GM12878 (cell line): ENCODE measurements at regions not wholly inside any gene's neighbourhood (a gene's known extent, or its start where the extent isn't known, plus 50 kb on each side); places are given as distances from the start of the nearest gene placed in this dataset.

Experiments used
- ATAC-seq: fragments of 200-7000 bp; cut with Tn5 transposase; 3 replicates; pipeline ENCODE4 v1.9.1; 2020; ENCODE audit warnings: mild to moderate bottlenecking, moderate library complexity
- BruUV-seq: library from RNA; stranded (reverse); fragments of 400-500 nt; replicated peaks from 2 replicates; lab custom pipeline; 2021; lab: Mats Ljungman, UMichigan
- CTCF ChIA-PET: fragments of 300-600 bp; sonication (Branson Sonifier 250); formaldehyde crosslinking; extraction: SDS; loops from one replicate; lab custom pipeline; 2021; ENCODE audit warnings: inconsistent platforms; lab: Yijun Ruan, JAX
- POLR2A ChIA-PET: fragments of 350-600 bp; formaldehyde crosslinking; extraction: SDS; loops from one replicate; lab custom pipeline; 2021; ENCODE audit warnings: inconsistent platforms; lab: Charles Lee
- RAD21 ChIA-PET: fragments of 300-600 bp; sonication (Branson Sonifier 250); formaldehyde crosslinking; loops from one replicate; lab custom pipeline; 2023; ENCODE audit warnings: antibody characterized with exemption; ENCODE audit not compliant: unreplicated experiment; lab: Charles Lee
- SMC1A ChIA-PET: fragments of 300-600 bp; sonication (Branson Sonifier 250); formaldehyde crosslinking; loops from one replicate; lab custom pipeline; 2023; ENCODE audit not compliant: unreplicated experiment, uncharacterized antibody; lab: Charles Lee
- DNase-seq: peaks from one replicate; pipeline ENCODE4 v3.0.0-alpha.2; 2011; ENCODE audit warnings: low read depth, low spot score
- FAIRE-seq: peaks from 3 replicates; lab custom pipeline; 2011; peaks lifted over from hg19 to GRCh38; lab: Jason Lieb, UNC
- H2AFZ ChIP-seq: 2 replicates; pipeline ENCODE4 v1.6.0; 2011; ENCODE audit warnings: low read depth, low read length, control low read depth; ENCODE audit not compliant: control insufficient read depth
- H3K27ac ChIP-seq: 2 replicates; pipeline ENCODE4 v1.5.1; 2011; ENCODE audit warnings: control low read depth; ENCODE audit not compliant: control insufficient read depth, insufficient read depth
- H3K27me3 ChIP-seq, 2 experiments: replicated peaks in 1 of 2; 2 replicates each; pipeline versions ENCODE4 v1.6.0 to v1.6.1; 2011; ENCODE audit warnings: low read length in 1 of 2; ENCODE audit not compliant: control insufficient read depth in 2 of 2, insufficient read depth in 2 of 2
- H3K36me3 ChIP-seq, 2 experiments: 2 replicates each; pipeline ENCODE4 v1.5.1; 2011; ENCODE audit warnings: low read length in 1 of 2; ENCODE audit not compliant: control insufficient read depth in 2 of 2, insufficient read depth in 2 of 2
- H3K4me1 ChIP-seq: 2 replicates; pipeline ENCODE4 v1.6.1; 2011; ENCODE audit warnings: mild to moderate bottlenecking, low read length, moderate library complexity, mixed read lengths; ENCODE audit not compliant: control insufficient read depth, insufficient read depth
- H3K4me2 ChIP-seq: 2 replicates; pipeline ENCODE4 v1.6.0; 2011; ENCODE audit warnings: control low read depth; ENCODE audit not compliant: control insufficient read depth, insufficient read depth
- H3K4me3 ChIP-seq: fragments of 200-600 bp; sonication (generic); 2 replicates; pipeline ENCODE4 v1.5.1; 2016
- H3K79me2 ChIP-seq: 2 replicates; pipeline ENCODE4 v1.6.0; 2011; ENCODE audit warnings: low read length; ENCODE audit not compliant: control insufficient read depth, insufficient read depth
- H3K9ac ChIP-seq: 2 replicates; pipeline ENCODE4 v1.8.0; 2011; ENCODE audit warnings: low read length, control low read depth, mixed read lengths; ENCODE audit not compliant: control insufficient read depth, insufficient read depth
- H3K9me3 ChIP-seq: replicated peaks from 3 replicates; pipeline ENCODE4 v1.5.1; 2011; ENCODE audit warnings: mild to moderate bottlenecking, low read length; ENCODE audit not compliant: control insufficient read depth, insufficient read depth
- H4K20me1 ChIP-seq: 2 replicates; pipeline ENCODE4 v1.6.0; 2011; ENCODE audit not compliant: control insufficient read depth, insufficient read depth
- CBFB ChIP-seq: IDR thresholded peaks from 2 replicates; pipeline ENCODE4 v1.6.1; 2016; ENCODE audit warnings: antibody characterized with exemption, low read depth
- CREM ChIP-seq: IDR thresholded peaks from 2 replicates; pipeline ENCODE4 v1.6.1; 2014; ENCODE audit warnings: antibody characterized with exemption, low read depth
- HDAC6 ChIP-seq: fragments of 200-600 bp; sonication (generic); IDR thresholded peaks from one replicate; pipeline ENCODE4 v1.8.0; 2017; ENCODE audit warnings: antibody characterized with exemption; ENCODE audit not compliant: unreplicated experiment
- MYC ChIP-seq: IDR thresholded peaks from 2 replicates; pipeline ENCODE4 v1.6.1; 2011; ENCODE audit warnings: mild to moderate bottlenecking, low read length, moderate library complexity, inconsistent platforms; ENCODE audit not compliant: insufficient read depth, insufficient replicate concordance, insufficient read length, severe bottlenecking
- NBN ChIP-seq: fragments of 450-650 bp; IDR thresholded peaks from 2 replicates; pipeline ENCODE4 v1.6.1; 2016
- SUPT20H ChIP-seq: IDR thresholded peaks from 2 replicates; pipeline ENCODE4 v1.6.1; 2011; ENCODE audit warnings: low read depth, mild to moderate bottlenecking, low read length, moderate library complexity, borderline replicate concordance; ENCODE audit not compliant: control insufficient read depth
- WGBS: methylation state at CpG from one replicate; pipeline ENCODE4 v1.1.6; 2016; ENCODE audit warnings: low lambda C conversion rate; ENCODE audit not compliant: insufficient replicate concordance, insufficient coverage; ENCODE audit errors: missing lambda C conversion rate; 5-methylcytosine and 5-hydroxymethylcytosine counted together
- in situ Hi-C: fragments of 300-500 bp; cut with MboI; formaldehyde crosslinking; loops from 9 replicates; pipeline ENCODE4 v1.14.3; 2018; ENCODE audit warnings: mixed read lengths
- intact Hi-C: fragments of 100-400 bp; cut with micrococcal nuclease; formaldehyde crosslinking; loops from one replicate; pipeline ENCODE4 v1.14.2; 2022; ENCODE audit not compliant: unreplicated experiment
- TF ChIP-seq, protein P1 (sequence below): fragments of 450-650 bp; conservative IDR thresholded peaks from 2 replicates; pipeline ENCODE4 v1.6.1; 2017; ENCODE audit warnings: mild to moderate bottlenecking, moderate library complexity

DNA sequence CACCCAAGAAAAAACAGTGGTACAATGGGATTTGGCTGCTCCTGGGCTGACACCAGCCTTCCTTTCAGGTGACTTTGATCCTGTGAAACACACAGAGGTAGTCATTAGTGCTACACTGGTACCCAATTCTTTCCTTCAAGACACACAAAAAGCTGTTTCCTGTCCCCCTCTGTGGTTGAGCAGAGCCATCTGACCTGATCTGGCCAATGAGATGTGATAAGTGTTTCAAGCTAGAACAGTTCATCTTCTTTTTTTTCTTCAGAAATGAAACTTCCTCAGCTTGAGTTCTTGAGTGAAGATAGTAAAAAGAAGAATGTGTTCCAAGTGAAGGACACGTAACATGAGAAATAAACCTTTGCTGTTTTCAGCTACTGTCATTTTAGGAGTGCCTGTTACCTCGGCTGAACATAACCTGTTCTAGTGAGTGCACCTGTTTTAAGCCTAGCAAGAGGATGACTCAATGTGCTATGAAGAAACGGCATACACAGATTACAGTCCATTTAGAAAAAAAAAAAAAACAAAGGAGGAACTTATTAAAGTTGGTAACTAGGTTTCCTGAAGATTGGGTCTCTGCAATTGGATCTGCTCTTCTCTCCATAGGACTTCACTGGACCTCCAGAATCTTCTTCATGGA, 287.8 kb downstream of the GAS1 start:
- RAD21 ChIA-PET, result no interaction called here
- DNase-seq, result no peak
- H3K79me2 ChIP-seq, result no peaks in the 10 kb centered on the region
- BruUV-seq, result no TSS peak
- H3K4me3 ChIP-seq, result no peak overlapping the region
- TF ChIP-seq SUPT20H (no peak), CREM (no peak), NBN (no peak), HDAC6 (no peak), CBFB (no peak), MYC (no peak)
- TF ChIP-seq, protein P1, sequence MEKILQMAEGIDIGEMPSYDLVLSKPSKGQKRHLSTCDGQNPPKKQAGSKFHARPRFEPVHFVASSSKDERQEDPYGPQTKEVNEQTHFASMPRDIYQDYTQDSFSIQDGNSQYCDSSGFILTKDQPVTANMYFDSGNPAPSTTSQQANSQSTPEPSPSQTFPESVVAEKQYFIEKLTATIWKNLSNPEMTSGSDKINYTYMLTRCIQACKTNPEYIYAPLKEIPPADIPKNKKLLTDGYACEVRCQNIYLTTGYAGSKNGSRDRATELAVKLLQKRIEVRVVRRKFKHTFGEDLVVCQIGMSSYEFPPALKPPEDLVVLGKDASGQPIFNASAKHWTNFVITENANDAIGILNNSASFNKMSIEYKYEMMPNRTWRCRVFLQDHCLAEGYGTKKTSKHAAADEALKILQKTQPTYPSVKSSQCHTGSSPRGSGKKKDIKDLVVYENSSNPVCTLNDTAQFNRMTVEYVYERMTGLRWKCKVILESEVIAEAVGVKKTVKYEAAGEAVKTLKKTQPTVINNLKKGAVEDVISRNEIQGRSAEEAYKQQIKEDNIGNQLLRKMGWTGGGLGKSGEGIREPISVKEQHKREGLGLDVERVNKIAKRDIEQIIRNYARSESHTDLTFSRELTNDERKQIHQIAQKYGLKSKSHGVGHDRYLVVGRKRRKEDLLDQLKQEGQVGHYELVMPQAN, result no peak
- no peak for ATAC-seq
- no peaks in the 10 kb centered on the region for H4K20me1 ChIP-seq
- no peak overlapping the region for H3K4me2 ChIP-seq
- in situ Hi-C loops (no loop called here), intact Hi-C loops (no loop called here)
- FAIRE-seq, result no peak
- H3K36me3 ChIP-seq, result no peaks in the 10 kb centered on the region
- 3% methylated on average over 3 of the region's 3 CpGs for WGBS
- no peaks in the 10 kb centered on the region for H3K9me3 ChIP-seq
- POLR2A ChIA-PET, result interaction anchor here (0.5 kb wide), 1 partner anchor 1973 kb away, joined by 3 read pairs; no protein-coding TSS in a partner anchor
- no peak overlapping the region for H3K9ac ChIP-seq
- CTCF ChIA-PET, result interaction anchor here (0.6 kb wide), 1 partner anchor 576 kb away, joined by 3 read pairs; no protein-coding TSS in a partner anchor
- H3K27me3 ChIP-seq, result no peaks in the 10 kb centered on the region
- H2AFZ ChIP-seq, result no peak overlapping the region
- H3K4me1 ChIP-seq, result no peaks in the 10 kb centered on the region
- H3K27ac ChIP-seq, result no peak overlapping the region
- SMC1A ChIA-PET, result no interaction called here
